ENCODE measurements at regions not wholly inside any gene's neighbourhood (a gene's known extent, or its start where the extent isn't known, plus 50 kb on each side); places are given as distances from the start of the nearest gene placed in this dataset.

DNA sequence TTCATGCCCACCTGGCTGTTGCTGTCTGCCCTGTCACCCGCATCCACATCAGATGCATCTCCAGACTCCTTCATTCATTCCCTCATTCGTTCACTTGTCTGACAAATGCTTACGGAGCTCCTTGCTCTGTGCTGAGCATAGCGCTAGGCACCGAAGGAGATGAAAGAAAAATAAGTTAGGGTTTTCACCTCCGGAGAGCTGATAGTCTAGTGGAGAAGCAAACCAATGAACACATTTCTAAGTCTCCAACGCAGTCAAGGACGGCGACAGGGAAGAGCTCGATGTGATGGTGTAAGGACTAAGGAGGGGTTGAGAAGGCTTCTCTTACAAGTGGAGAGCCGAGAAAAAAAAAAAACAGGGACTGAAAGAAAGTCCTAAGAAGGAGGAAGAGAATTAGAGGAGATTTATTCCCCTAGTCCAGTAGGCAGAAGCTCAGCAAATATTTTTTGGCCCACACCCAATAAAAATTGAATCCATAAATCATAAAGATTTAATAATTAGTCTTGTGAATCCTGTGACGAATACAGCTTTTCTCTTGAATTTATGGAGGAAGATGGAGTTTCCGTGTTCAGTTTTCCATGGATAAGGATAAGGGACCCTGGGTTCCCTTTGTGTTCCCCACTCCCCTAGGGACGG lies 127.2 kb upstream of the DLG1 start:
- DNase-seq, result no peak
- TF ChIP-seq, protein P1, sequence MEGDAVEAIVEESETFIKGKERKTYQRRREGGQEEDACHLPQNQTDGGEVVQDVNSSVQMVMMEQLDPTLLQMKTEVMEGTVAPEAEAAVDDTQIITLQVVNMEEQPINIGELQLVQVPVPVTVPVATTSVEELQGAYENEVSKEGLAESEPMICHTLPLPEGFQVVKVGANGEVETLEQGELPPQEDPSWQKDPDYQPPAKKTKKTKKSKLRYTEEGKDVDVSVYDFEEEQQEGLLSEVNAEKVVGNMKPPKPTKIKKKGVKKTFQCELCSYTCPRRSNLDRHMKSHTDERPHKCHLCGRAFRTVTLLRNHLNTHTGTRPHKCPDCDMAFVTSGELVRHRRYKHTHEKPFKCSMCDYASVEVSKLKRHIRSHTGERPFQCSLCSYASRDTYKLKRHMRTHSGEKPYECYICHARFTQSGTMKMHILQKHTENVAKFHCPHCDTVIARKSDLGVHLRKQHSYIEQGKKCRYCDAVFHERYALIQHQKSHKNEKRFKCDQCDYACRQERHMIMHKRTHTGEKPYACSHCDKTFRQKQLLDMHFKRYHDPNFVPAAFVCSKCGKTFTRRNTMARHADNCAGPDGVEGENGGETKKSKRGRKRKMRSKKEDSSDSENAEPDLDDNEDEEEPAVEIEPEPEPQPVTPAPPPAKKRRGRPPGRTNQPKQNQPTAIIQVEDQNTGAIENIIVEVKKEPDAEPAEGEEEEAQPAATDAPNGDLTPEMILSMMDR (IDR thresholded peaks at IDR 0.05; ENCODE audit: partially characterized antibody, unreplicated experiment), result no peak
- no peak overlapping the region for H3K4me3 Mint-ChIP-seq (ENCODE audit: unreplicated experiment)
- H3K4me1 Mint-ChIP-seq (ENCODE audit: low read depth, unreplicated experiment), result peaks cover 32% of the 10 kb centered on the region
- H3K9me3 Mint-ChIP-seq (ENCODE audit: unreplicated experiment), result peaks cover 5% of the 10 kb centered on the region
- no peak overlapping the region for H3K27ac Mint-ChIP-seq (ENCODE audit: unreplicated experiment)
- peaks cover 8% of the 10 kb centered on the region for H3K27me3 Mint-ChIP-seq (ENCODE audit: unreplicated experiment)
- no peaks in the 10 kb centered on the region for H3K36me3 Mint-ChIP-seq (ENCODE audit: unreplicated experiment)

DNA sequence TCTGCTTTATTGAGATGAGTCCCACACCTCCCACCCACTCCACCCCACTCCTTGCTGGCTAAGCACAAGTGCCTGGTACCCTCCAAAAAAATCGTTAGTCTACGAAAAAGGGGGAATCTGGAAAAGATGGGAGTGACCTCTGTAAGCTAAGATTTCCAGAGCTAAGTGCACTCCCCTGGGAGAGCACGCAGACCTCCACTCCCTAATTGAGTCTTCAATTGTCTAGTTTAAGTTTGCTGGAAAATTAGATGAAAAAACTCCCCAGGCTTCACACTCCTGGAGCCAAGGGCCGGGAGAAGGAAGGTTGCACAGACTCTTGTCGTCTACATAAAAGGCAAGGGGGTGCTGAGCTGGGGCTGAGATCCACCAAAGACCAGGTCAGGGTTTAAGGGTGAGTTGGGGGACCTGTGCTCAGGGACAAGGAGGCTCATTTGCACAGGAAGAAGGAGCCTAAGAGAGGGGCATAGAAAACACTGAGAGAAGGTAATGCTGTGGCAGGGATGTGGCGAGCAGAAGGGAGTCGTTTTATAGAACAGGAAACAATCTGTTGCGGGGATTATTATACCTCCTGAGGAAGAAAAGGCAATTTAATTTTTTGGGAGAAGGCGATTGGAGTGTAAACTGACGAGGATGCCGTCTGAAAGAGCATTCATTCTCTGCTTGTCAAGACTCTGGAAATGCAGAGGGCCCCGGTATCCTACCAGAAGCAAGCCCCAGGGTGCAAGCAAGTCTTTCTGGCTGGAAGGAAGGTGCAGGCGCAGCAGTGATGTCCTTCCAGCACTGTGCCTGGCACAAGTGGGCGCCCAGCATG lies 126.5 kb upstream of the DLG1 start:
- Mint-ChIP-seq H3K36me3 (ENCODE audit: unreplicated experiment) (no peaks in the 10 kb centered on the region), H3K27ac (ENCODE audit: unreplicated experiment) (peak overlapping the region; percentile 36)

DNA sequence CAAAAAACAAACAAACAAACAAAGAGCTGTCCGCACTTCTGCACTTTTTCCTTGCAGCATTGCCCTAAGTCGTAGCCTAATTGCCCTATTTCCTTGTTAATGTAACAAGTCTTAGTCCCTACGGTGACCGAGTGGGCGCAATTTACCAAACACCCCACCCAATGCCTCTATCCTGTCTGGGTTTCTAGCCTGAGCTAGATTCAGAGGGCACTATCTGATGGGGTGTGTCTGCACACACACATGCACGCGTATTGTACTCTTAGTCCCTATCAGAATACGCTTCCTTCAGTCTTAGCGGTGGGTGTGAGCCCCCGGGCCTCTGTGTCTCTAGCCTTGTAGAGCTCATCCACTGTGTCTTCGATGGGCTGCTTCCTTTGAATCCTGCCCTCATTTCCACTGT lies 125.9 kb upstream of the DLG1 start:
- H3K4me1 Mint-ChIP-seq (ENCODE audit: low read depth, unreplicated experiment), result peaks cover 36% of the 10 kb centered on the region
- H3K9me3 Mint-ChIP-seq (ENCODE audit: unreplicated experiment), result peaks cover 5% of the 10 kb centered on the region
- TF ChIP-seq, protein P1 (IDR thresholded peaks at IDR 0.05; ENCODE audit: partially characterized antibody, unreplicated experiment), result no peak
- H3K4me3 Mint-ChIP-seq (ENCODE audit: unreplicated experiment), result no peak overlapping the region
- H3K27ac Mint-ChIP-seq (ENCODE audit: unreplicated experiment), result peak overlapping the region; percentile 36
- no peaks in the 10 kb centered on the region for H3K36me3 Mint-ChIP-seq (ENCODE audit: unreplicated experiment)
- H3K27me3 Mint-ChIP-seq (ENCODE audit: unreplicated experiment), result peaks cover 9% of the 10 kb centered on the region
- DNase-seq, result no peak

More for the DNA sequence above, 126.5 kb upstream of the DLG1 start:
- H3K9me3 Mint-ChIP-seq (ENCODE audit: unreplicated experiment), result peaks cover 5% of the 10 kb centered on the region
- DNase-seq, result no peak
- peaks cover 8% of the 10 kb centered on the region for H3K27me3 Mint-ChIP-seq (ENCODE audit: unreplicated experiment)
- H3K4me1 Mint-ChIP-seq (ENCODE audit: low read depth, unreplicated experiment), result peaks cover 33% of the 10 kb centered on the region
- no peak overlapping the region for H3K4me3 Mint-ChIP-seq (ENCODE audit: unreplicated experiment)
- TF ChIP-seq, protein P1 (IDR thresholded peaks at IDR 0.05; ENCODE audit: partially characterized antibody, unreplicated experiment), result no peak

DNA sequence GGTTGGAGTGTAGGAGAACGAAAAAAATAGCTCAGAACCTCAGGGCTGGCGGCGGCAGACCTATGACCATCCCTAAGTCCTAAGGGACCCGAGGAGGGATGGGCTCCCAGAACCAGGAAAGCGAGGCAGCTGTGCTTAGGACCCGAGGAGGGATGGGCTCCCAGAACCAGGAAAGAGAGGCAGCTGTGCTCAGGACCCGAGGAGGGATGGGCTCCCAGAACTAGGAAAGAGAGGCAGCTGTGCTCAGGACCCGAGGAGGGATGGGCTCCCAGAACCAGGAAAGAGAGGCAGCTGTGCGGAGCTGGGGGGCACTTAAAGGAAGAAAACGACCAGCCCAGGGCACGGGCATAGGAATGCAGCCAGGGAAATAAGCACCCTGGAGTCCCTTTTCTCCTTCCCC lies 125.0 kb upstream of the DLG1 start:
- no peaks in the 10 kb centered on the region for H3K36me3 Mint-ChIP-seq (ENCODE audit: unreplicated experiment)
- no peak for DNase-seq
- peaks cover 9% of the 10 kb centered on the region for H3K27me3 Mint-ChIP-seq (ENCODE audit: unreplicated experiment)
- peaks cover 41% of the 10 kb centered on the region for H3K4me1 Mint-ChIP-seq (ENCODE audit: low read depth, unreplicated experiment)
- no peak overlapping the region for H3K27ac Mint-ChIP-seq (ENCODE audit: unreplicated experiment)
- H3K9me3 Mint-ChIP-seq (ENCODE audit: unreplicated experiment), result peaks cover 5% of the 10 kb centered on the region
- TF ChIP-seq, protein P1 (IDR thresholded peaks at IDR 0.05; ENCODE audit: partially characterized antibody, unreplicated experiment), result no peak
- no peak overlapping the region for H3K4me3 Mint-ChIP-seq (ENCODE audit: unreplicated experiment)

DNA sequence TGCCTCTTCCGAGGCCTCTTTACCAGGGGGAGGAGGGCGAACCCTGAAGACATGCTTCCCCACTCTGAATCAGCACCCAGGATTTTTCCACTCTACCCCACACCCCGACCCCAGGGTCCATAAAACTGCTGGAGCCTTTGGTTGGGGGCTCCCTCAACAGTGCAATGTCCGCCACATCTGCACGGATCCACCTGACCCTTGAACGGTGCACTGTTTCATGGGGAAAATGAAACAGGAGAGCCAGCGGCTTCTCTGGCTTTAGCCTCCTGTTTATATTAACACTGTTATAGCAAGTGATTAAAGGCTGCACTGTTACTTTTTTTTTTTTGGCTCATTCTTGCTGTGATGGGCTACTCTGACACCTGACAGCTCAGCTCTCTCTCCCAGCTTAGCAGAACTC lies 124.1 kb upstream of the DLG1 start:
- Mint-ChIP-seq H3K4me1 (ENCODE audit: low read depth, unreplicated experiment) (peaks cover 42% of the 10 kb centered on the region), H3K27ac (ENCODE audit: unreplicated experiment) (no peak overlapping the region), H3K36me3 (ENCODE audit: unreplicated experiment) (no peaks in the 10 kb centered on the region), H3K27me3 (ENCODE audit: unreplicated experiment) (peaks cover 8% of the 10 kb centered on the region), H3K9me3 (ENCODE audit: unreplicated experiment) (peaks cover 5% of the 10 kb centered on the region), H3K4me3 (ENCODE audit: unreplicated experiment) (no peak overlapping the region)
- TF ChIP-seq, protein P1 (IDR thresholded peaks at IDR 0.05; ENCODE audit: partially characterized antibody, unreplicated experiment), result no peak
- no peak for DNase-seq

All from glutamatergic neuron (in vitro differentiated cells).